SK-N-MC (cell line): ENCODE measurements at regions not wholly inside any gene's neighbourhood (a gene's known extent, or its start where the extent isn't known, plus 50 kb on each side); places are given as distances from the start of the nearest gene placed in this dataset.

Source experiments
- EZH2 ChIP-seq: fragments of 200-600 bp; sonication (generic); IDR thresholded peaks from one replicate; pipeline ENCODE4 v1.6.1; 2017; ENCODE audit warnings: antibody characterized with exemption
- POLR2AphosphoS5 ChIP-seq: IDR thresholded peaks from 2 replicates; pipeline ENCODE4 v1.6.1; 2012; ENCODE audit warnings: mild to moderate bottlenecking, low read depth, low read length, borderline replicate concordance

DNA sequence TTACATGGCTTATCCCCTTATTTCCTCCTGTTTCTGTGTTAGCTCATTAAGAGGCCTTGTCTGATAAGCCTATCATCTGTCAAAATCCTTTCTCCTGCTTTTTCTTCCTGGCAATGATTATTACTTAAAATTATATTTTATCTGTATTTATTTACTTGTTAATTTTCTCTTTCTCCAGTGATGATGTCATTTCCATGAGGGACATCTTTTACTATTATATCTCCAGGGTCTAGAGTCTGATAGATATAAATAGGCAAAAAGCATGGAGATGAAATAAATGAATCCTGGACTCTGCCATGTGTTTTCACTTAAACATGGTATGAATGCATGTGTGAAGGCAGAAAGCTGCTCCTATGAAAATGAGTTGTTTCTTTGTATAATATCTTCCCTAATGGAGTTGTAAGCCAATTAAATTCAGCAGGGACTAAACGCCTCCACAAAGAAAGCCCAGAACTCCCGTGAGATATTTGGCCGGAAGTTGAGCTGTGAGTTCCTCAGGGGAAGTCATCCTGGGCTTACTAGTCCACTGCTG lies 375.2 kb downstream of the TUSC7 start:
- no peak for TF ChIP-seq EZH2
- peak; percentile 25; the same call in 1 of the 2 replicates for TF ChIP-seq POLR2AphosphoS5
